ENCODE measurements at regions not wholly inside any gene's neighbourhood (a gene's known extent, or its start where the extent isn't known, plus 50 kb on each side); places are given as distances from the start of the nearest gene placed in this dataset.

DNA sequence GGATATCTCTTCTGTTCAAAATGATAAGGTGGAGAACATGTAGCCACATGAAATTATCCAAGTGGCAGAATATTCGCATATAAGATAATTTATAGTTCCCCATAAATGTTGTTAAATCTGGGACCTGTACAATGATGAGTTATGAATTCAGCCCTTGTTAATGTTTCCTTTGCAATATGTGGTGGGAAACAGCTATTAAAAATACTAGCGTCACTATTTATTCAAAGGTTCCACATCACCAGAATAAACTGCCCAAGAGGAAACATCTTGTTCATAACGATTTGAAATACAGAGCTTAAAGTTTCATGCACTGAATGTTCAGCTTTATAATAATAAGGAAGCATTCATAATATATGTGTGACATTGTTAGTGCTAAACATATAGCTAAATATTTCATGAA, 223.9 kb upstream of the TCF4 start:
- no CpG with 5 or more reads among the region's 3 CpGs for WGBS (ENCODE audit: extremely low coverage, insufficient read length, low lambda C conversion rate)
- Histone ChIP-seq H2BK120ac (ENCODE audit: low read depth, low read length, poor library complexity, severe bottlenecking) (no peak overlapping the region), H2AK5ac (ENCODE audit: insufficient read length, low read length) (no peak overlapping the region), H4K5ac (ENCODE audit: insufficient read length, low read depth, low read length) (no peak overlapping the region), H3K79me1 (ENCODE audit: insufficient read depth, low read depth, low read length, poor library complexity, severe bottlenecking) (no peaks in the 10 kb centered on the region), H3K27me3 (ENCODE audit: insufficient read depth, low read length) (no peaks in the 10 kb centered on the region), H3K23ac (ENCODE audit: insufficient read length, low read depth, low read length) (no peak overlapping the region), H2BK15ac (ENCODE audit: low read depth, low read length) (no peak overlapping the region), H3K56ac (ENCODE audit: insufficient read length, low read depth, low read length) (no peak overlapping the region), H2BK20ac (ENCODE audit: low read depth, low read length, poor library complexity, severe bottlenecking) (no peak overlapping the region), H3K9ac (ENCODE audit: extremely low read depth, insufficient read length, low read length) (no peak overlapping the region), H3K27ac (ENCODE audit: insufficient read length, low read depth, low read length) (no peak overlapping the region), H3K4me2 (ENCODE audit: insufficient read depth, insufficient read length, low read length) (no peak overlapping the region), H3K23me2 (ENCODE audit: insufficient read length, low read depth, low read length, poor library complexity, severe bottlenecking) (no peaks in the 10 kb centered on the region), H3K4ac (ENCODE audit: low read depth, low read length) (no peak overlapping the region), H2BK12ac (ENCODE audit: insufficient read length, low read depth, low read length) (no peak overlapping the region), H2BK5ac (ENCODE audit: insufficient read length, low read length) (no peak overlapping the region), H3K9me3 (ENCODE audit: control insufficient read depth, low read depth, low read length) (no peaks in the 10 kb centered on the region), H3K14ac (ENCODE audit: insufficient read depth, low read length) (no peak overlapping the region), H3K4me1 (ENCODE audit: insufficient read depth, low read length) (no peaks in the 10 kb centered on the region), H3K18ac (ENCODE audit: insufficient read length, low read depth, low read length) (no peak overlapping the region), H3K79me2 (ENCODE audit: insufficient read depth, low read length) (no peaks in the 10 kb centered on the region), H3T11ph (ENCODE audit: low read length) (no peak overlapping the region), H4K8ac (replicated peaks; ENCODE audit: insufficient read length, low read depth, low read length) (no peak overlapping the region), H2AFZ (ENCODE audit: low read length) (no peak overlapping the region), H4K91ac (ENCODE audit: insufficient read length, low read depth, low read length) (no peak overlapping the region), H4K20me1 (ENCODE audit: control insufficient read depth, insufficient read depth, insufficient read length) (no peaks in the 10 kb centered on the region)
- Mint-ChIP-seq H3K4me1 (no peaks in the 10 kb centered on the region; a peak in 1 of 4 replicates), H3K27ac (no peak overlapping the region), H3K36me3 (ENCODE audit: insufficient read depth in 1 of 3, low read depth in 3 of 3) (peaks cover 0 to 2% (median 0%) of the 10 kb centered on the region in 3 experiments; a peak in 1 of 7 replicates), H3K27me3 (ENCODE audit: low read depth) (no peaks in the 10 kb centered on the region), H3K9me3 (no peaks in the 10 kb centered on the region), H3K4me3 (no peak overlapping the region)
- no peak for DNase-seq
- TF ChIP-seq, protein P1, sequence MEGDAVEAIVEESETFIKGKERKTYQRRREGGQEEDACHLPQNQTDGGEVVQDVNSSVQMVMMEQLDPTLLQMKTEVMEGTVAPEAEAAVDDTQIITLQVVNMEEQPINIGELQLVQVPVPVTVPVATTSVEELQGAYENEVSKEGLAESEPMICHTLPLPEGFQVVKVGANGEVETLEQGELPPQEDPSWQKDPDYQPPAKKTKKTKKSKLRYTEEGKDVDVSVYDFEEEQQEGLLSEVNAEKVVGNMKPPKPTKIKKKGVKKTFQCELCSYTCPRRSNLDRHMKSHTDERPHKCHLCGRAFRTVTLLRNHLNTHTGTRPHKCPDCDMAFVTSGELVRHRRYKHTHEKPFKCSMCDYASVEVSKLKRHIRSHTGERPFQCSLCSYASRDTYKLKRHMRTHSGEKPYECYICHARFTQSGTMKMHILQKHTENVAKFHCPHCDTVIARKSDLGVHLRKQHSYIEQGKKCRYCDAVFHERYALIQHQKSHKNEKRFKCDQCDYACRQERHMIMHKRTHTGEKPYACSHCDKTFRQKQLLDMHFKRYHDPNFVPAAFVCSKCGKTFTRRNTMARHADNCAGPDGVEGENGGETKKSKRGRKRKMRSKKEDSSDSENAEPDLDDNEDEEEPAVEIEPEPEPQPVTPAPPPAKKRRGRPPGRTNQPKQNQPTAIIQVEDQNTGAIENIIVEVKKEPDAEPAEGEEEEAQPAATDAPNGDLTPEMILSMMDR (conservative IDR thresholded peaks at IDR 0.05), result no peak
